ENCODE measurements at regions not wholly inside any gene's neighbourhood (a gene's known extent, or its start where the extent isn't known, plus 50 kb on each side); places are given as distances from the start of the nearest gene placed in this dataset.
A peak's percentile ranks its signal among the peaks of the same experiment; 100 is the strongest.

GRCh38 chr14:26993556-26993955, 395.7 kb upstream of the NOVA1 start:
- DNase-seq (ENCODE audit: low spot score), result no peak

DNA sequence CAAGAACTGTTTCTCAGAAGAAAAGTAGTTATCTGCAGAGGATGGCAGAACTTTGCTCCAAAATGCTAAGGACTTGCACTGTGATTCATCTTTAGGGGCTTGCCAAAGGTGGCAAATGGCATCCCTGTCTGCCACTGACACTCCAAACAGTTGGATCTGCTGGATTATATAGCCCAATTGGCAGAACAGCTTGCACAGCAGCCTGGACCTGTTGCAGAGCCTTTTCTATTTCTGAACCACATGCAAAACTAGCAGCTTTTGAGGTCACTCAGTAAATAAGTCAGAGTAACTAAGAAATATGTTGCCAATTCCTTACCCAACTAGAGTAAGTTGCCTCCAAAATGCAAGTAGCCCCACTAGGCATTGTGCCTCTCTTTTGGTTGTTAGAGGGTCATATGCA, 397.5 kb upstream of the NOVA1 start:
- DNase-seq (ENCODE audit: low spot score), result no peak

GRCh38 chr14:26996246-26996645, 398.4 kb upstream of the NOVA1 start:
- no peak for DNase-seq (ENCODE audit: low spot score)

- DNase-seq (ENCODE audit: low spot score), result no peak
These were observed 404.3 kb upstream of the NOVA1 start for GRCh38 chr14:27002179-27002578.

GRCh38 chr14:27006570-27006969, 408.7 kb upstream of the NOVA1 start:
- no peak for DNase-seq (ENCODE audit: low spot score)

- DNase-seq (ENCODE audit: low spot score), result no peak
These were observed 410.4 kb upstream of the NOVA1 start for GRCh38 chr14:27008187-27008586.

DNA sequence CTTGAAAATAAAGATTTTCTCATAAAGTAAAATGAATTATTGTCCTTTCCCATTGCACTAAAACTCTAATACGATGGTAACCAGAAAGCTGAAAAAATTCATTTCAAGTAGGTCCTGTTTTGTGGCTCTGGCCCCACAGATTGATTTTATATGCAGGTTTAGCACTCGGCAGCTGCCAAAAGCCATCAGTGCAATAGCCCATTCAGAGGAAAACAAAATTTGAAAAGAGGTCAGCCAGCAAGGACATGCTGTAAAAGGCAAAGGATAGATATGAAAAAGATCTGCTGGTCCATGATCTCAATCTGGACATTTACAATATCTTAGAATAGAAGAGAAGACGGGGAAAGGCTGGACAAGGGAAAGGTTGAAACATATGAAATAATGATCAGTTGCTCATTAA, 414.8 kb upstream of the NOVA1 start:
- DNase-seq (ENCODE audit: low spot score), result no peak

DNA sequence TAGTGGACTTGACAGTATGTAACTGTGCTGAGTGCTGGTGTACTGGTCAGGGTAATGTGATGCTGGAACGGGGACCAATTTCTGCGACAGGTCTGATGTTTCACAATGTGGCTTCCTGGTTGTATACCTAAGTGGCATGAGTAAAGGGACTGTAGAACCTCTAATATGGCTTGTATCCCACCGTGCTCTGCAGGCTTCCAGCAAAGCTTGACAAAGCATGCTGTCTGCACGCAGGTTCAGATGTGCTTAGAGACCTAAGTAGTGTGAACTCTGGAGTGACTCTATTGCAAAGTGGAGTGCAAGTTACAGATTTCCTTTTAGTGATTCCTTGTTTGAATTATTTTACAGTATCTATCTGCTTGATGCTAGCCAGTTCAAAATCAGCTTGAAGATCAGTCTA, 415.8 kb upstream of the NOVA1 start:
- no peak for DNase-seq (ENCODE audit: low spot score)

- DNase-seq (ENCODE audit: low spot score), result no peak
These were observed 417.2 kb upstream of the NOVA1 start for GRCh38 chr14:27015065-27015464.

DNA sequence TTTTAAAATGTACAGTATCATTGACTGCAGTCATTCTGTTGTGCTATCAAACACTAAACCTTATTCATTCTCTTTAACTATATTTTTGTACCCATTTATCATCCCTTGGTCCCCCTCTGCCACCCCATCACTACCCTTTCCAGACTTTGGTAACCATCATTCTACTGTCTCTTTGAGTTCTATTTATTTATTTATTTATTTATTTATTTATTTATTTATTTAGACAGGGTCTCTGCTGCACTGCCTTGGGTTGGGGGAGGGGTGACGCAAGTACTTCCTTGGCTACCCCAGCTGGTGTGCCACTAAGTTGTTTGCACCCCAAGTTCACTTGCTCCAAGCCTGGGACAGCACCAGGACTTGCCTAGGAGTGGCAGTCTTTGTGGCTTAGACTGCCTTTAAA, 427.8 kb upstream of the NOVA1 start:
- DNase-seq (ENCODE audit: low spot score), result no peak

DNA sequence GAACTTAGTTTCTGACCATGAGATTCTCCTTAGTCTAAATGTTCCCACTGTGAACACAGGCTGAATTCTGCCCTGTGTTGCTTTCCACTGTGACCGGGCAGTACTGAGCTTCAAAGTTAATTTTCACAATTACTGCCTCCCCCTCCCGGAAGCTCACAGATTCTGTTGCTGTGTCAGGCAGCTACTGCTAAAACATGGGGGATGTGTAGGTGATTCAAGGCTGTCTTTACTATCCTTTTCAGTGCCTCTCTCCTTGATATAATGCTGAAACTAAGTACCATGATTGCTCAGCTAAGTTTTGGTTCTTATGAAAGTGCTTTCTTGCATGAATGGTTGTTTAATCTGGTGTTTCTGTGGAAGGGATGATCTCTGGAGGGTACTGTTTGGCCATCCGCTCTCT, 428.3 kb upstream of the NOVA1 start:
- DNase-seq (ENCODE audit: low spot score), result no peak

DNA sequence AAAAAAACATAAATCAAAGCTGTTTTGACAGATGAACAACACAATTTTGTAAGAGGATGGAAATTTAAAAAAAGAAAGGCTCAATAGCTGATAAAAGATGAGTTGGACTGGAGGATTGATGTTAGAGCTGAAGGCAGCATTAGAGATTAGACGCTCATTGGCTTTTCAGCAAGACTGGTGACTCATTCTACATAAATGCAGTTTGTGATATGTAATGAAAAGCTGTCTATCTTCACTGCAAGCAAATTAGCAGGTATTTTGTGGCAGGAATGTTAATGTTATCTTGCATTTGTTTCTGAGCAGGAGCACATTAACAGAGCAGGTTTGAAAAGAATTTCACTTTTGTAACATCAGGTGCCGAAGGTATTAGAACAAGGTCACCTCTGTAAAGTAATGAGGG, 442.7 kb upstream of the NOVA1 start:
- DNase-seq (ENCODE audit: low spot score), result peak; percentile 8

DNA sequence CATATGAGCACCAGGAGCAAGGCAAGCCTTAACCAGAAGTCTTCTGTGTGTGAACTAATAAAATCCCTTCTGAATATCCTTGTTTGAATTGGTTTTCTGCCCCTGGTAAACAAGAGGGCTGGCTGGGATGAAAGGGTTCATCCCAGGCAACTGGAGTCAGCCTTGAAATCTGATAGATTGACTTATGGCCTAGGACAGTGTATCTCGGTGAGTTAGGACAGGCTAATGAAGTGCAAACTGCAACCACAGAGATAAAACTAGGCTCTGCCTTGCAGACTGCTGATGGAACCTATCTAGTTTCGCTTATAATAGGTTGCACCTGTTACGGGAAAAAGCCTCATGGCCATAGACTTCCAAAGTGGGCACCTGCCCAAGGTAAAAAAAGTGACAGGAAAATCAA, 451.9 kb upstream of the NOVA1 start:
- DNase-seq (ENCODE audit: low spot score), result no peak

DNA sequence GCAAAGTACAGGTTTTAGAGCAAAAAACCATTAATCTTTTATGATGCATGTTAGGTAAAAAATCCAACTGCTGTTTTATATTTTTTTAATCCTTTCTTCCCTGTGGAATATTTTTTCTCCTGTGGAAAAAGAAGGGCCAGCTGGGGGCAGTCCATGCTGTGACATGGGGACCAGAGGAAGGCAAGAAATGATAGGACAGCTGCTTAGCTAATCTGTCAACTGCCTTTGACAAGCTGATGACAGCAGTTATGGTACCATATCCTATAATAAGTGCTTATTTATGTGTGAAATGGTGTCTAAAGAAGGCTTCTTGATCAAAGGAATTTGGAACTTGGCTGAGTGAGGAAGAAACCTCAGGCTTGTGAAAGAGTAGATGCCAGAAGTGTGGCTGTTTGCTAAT, 452.4 kb upstream of the NOVA1 start:
- DNase-seq (ENCODE audit: low spot score), result no peak

GRCh38 chr14:27056586-27056985, 458.8 kb upstream of the NOVA1 start:
- no peak for DNase-seq (ENCODE audit: low spot score)

DNA sequence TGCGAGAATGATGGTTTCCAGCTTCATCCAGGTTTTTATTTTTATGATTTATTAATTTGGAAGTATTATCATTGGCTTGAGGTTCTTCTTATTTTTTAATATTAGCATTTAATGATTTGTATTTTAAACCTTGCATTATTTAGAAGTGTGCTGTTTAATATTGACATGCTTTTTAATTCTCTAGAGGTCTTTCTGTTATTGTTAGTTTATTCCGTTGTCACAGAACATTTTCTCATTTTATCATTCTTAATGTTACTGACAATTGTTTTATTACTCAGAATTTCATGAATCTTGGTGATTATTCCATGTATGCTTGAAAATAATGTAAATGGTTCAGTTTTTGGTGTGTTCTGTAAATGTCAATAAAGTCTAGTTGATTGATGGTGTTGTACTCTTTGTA, 463.5 kb upstream of the NOVA1 start:
- no peak for DNase-seq (ENCODE audit: low spot score)

- DNase-seq (ENCODE audit: low spot score), result no peak
These were observed 466.1 kb upstream of the NOVA1 start for GRCh38 chr14:27063959-27064358.

GRCh38 chr14:27065886-27066285, 468.1 kb upstream of the NOVA1 start:
- DNase-seq (ENCODE audit: low spot score), result no peak

DNA sequence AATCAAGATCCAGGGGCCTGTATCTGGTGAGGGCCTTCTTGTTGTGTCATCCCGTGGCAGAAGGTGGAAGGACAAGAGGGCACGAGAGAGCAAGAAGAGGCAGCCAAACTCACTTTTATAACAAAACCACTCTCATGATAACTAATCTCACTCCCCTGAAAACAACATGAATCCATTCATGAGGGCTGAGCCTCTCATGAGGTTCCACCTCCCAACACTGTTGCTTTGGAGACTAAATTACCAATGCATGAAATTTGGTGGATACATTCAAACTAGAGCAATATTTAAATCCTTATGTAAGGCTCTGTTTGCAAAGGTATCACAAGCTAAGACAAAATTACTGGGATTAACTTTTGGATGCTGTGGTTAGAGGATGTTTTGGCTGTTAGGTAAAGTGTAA, 470.1 kb upstream of the NOVA1 start:
- no peak for DNase-seq (ENCODE audit: low spot score)

GRCh38 chr14:27072589-27072988, 474.8 kb upstream of the NOVA1 start:
- no peak for DNase-seq (ENCODE audit: low spot score)

GRCh38 chr14:27075503-27075902, 477.7 kb upstream of the NOVA1 start:
- DNase-seq (ENCODE audit: low spot score), result no peak

GRCh38 chr14:27077214-27077613, 479.4 kb upstream of the NOVA1 start:
- no peak for DNase-seq (ENCODE audit: low spot score)

GRCh38 chr14:27077710-27078109, 479.9 kb upstream of the NOVA1 start:
- no peak for DNase-seq (ENCODE audit: low spot score)

DNA sequence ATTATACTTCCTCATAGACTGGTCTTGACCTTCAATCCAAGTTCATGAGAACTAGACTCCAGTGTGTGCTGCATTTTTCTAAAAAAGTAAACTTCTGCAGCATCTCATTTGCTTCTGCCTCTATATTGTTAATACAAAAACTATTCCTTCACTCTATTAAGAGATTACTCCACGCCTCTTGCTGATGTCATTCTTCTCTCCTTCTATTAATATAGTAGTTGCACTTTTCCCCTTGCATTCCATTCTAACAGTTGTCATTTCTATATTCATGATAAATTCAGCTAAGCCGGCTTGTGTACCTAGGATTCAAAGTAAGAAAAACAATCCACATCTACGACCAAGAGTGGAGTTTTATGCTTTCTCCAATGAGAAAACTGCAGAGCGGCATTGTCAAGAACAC, 480.4 kb upstream of the NOVA1 start:
- no peak for DNase-seq (ENCODE audit: low spot score)

GRCh38 chr14:27079716-27080115, 481.9 kb upstream of the NOVA1 start:
- DNase-seq (ENCODE audit: low spot score), result no peak
